A673 (cell line): ENCODE measurements at regions not wholly inside any gene's neighbourhood (a gene's known extent, or its start where the extent isn't known, plus 50 kb on each side); places are given as distances from the start of the nearest gene placed in this dataset.
"Not testable (repeated sequence)": the region's sequence is repeated elsewhere in the genome, so short reads cannot be mapped to it uniquely, and the experiment has no call there.

Experiments
- BruUV-seq: library from RNA; stranded (reverse); fragments of 400-500 nt; replicated peaks from 2 replicates; lab custom pipeline; 2021; lab: Mats Ljungman, UMichigan
- CTCF ChIA-PET: fragments of 300-600 bp; sonication (Branson Sonifier 250); formaldehyde crosslinking; loops from one replicate; lab custom pipeline; 2022; ENCODE audit warnings: antibody characterized with exemption; lab: Charles Lee
- POLR2A ChIA-PET: fragments of 300-600 bp; sonication (Branson Sonifier 250); formaldehyde crosslinking; loops from one replicate; lab custom pipeline; 2022; ENCODE audit warnings: antibody characterized with exemption; ENCODE audit not compliant: low non-redundant PET; lab: Charles Lee
- DNase-seq: peaks from one replicate; pipeline ENCODE4 v3.0.0-alpha.2; 2015; ENCODE audit warnings: low spot score
- H3K27ac ChIP-seq: fragments of 200-600 bp; sonication (generic); 2 replicates; pipeline ENCODE4 v1.5.1; 2016; ENCODE audit warnings: mixed run types, low read depth, mild to moderate bottlenecking, mixed read lengths, antibody characterized with exemption, low read length; ENCODE audit not compliant: poor library complexity, severe bottlenecking
- H3K27me3 ChIP-seq: fragments of 200-600 bp; sonication (generic); replicated peaks from 2 replicates; pipeline ENCODE4 v1.6.1; 2017; ENCODE audit warnings: mixed run types, low read depth, mild to moderate bottlenecking, mixed read lengths, antibody characterized with exemption, low read length; ENCODE audit not compliant: insufficient read depth, poor library complexity
- H3K36me3 ChIP-seq: fragments of 200-600 bp; sonication (generic); 2 replicates; pipeline ENCODE4 v1.6.1; 2016; ENCODE audit warnings: mixed run types, mild to moderate bottlenecking, mixed read lengths, antibody characterized with exemption, low read length; ENCODE audit not compliant: insufficient read depth, poor library complexity, severe bottlenecking
- H3K4me1 ChIP-seq: fragments of 200-600 bp; sonication (generic); 2 replicates; pipeline ENCODE4 v1.6.1; 2017; ENCODE audit warnings: mixed run types, mild to moderate bottlenecking, mixed read lengths, antibody characterized with exemption, low read length; ENCODE audit not compliant: insufficient read depth, poor library complexity, severe bottlenecking
- H3K4me3 ChIP-seq: fragments of 200-600 bp; sonication (generic); 2 replicates; pipeline ENCODE4 v1.5.1; 2016; ENCODE audit warnings: low read depth, mixed run types, mild to moderate bottlenecking, mixed read lengths, low read length; ENCODE audit not compliant: poor library complexity, severe bottlenecking
- H3K9me3 ChIP-seq: fragments of 200-600 bp; sonication (generic); 2 replicates; pipeline ENCODE4 v1.6.1; 2016; ENCODE audit warnings: mixed run types, low read depth, mild to moderate bottlenecking, mixed read lengths, antibody characterized with exemption, low read length; ENCODE audit not compliant: poor library complexity, severe bottlenecking
- CTCF ChIP-seq: fragments of 300-800, 200-600 bp; sonication (generic); conservative IDR thresholded peaks from 2 replicates; pipeline ENCODE4 v1.5.1; 2017; ENCODE audit warnings: low read depth, mild to moderate bottlenecking, antibody characterized with exemption, low read length, moderate library complexity, mixed read lengths
- EZH2 ChIP-seq: fragments of 200-600 bp; sonication (generic); IDR thresholded peaks from 2 replicates; pipeline ENCODE4 v1.6.1; 2017; ENCODE audit warnings: borderline replicate concordance, low read depth, mild to moderate bottlenecking, mixed read lengths, antibody characterized with exemption, low read length; ENCODE audit not compliant: poor library complexity, severe bottlenecking
- intact Hi-C: fragments of 100-400 bp; cut with micrococcal nuclease; formaldehyde crosslinking; loops from one replicate; pipeline ENCODE4 v1.10.0; 2022; ENCODE audit not compliant: unreplicated experiment

- no TSS peak for BruUV-seq
- Histone ChIP-seq H3K27ac (no peak overlapping the region), H3K4me1 (no peaks in the 10 kb centered on the region), H3K4me3 (no peak overlapping the region), H3K27me3 (no peaks in the 10 kb centered on the region), H3K9me3 (no peaks in the 10 kb centered on the region), H3K36me3 (no peaks in the 10 kb centered on the region)
- POLR2A ChIA-PET, result no interaction called here
- CTCF ChIA-PET, result no interaction called here
- no peak for TF ChIP-seq EZH2
- no peak for TF ChIP-seq CTCF
- no peak for DNase-seq
- intact Hi-C loops, result no loop called here
These were observed 71.8 kb upstream of the CTSV start for GRCh38 chr9:97110696-97111095.

DNA sequence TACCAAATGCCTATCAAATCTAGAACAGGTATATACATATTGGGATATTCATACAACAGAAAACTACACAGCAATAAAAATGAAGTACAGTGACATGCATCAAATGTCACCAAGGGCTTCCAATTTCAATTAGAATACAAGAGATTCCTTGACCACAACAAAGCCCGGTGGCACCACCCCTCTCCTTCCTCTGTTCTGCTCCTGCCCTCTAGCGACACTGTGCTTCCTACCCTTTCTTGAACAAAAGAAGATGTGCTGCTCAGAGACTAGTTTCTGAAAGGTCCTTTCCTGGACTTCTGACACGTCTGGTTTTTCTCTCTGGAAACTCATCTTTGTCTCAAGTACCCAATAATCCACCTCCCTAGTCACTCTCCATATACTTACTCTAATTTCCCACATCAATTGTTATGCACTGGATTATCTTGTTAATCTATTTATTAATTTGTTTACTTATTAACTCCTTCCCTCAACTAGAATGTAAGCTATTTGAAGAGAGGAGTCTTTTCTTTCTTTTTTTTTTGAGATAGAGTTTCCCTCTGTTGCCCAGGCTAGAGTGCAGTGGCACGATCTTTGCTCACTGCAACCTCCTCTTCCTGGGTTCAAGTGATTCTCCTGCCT lies 70.4 kb upstream of the CTSV start:
- no peak overlapping the region for H3K4me3 ChIP-seq
- BruUV-seq, result no TSS peak
- no peaks in the 10 kb centered on the region for H3K36me3 ChIP-seq
- H3K9me3 ChIP-seq, result no peaks in the 10 kb centered on the region
- H3K4me1 ChIP-seq, result no peaks in the 10 kb centered on the region
- POLR2A ChIA-PET, result no interaction called here
- TF ChIP-seq CTCF (peak; percentile 72), EZH2 (no peak)
- H3K27me3 ChIP-seq, result no peaks in the 10 kb centered on the region
- H3K27ac ChIP-seq, result no peak overlapping the region
- DNase-seq, result peak; percentile 70
- CTCF ChIA-PET, result interaction anchor here (1.0 kb wide), 1 partner anchor 252 kb away, joined by 7 read pairs; no protein-coding TSS in a partner anchor
- intact Hi-C loops, result loop anchor here (1.0 kb wide), 1 partner anchor 252 kb away; no protein-coding TSS in a partner anchor

DNA sequence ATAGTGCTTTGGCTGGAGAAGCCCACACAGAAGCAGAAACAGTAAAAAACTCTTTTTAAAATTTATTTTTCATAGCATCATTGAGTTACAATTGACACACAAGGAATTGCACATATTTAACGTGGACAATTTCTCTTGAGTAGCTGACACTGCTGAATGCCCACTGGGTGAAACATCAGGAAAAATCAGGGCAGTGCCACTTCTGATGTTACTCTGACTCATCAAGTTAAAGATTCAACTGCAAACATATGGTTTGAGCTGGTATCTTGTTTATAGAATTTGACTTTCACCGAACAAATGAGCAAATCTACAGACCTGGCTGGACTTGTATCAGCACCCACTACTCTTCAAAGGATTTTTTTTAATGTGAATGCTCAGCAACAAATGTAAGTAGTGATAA lies 66.3 kb upstream of the CTSV start:
- H3K4me1 ChIP-seq, DNase-seq, H3K27ac ChIP-seq, H3K27me3 ChIP-seq, CTCF ChIA-PET, POLR2A ChIA-PET, H3K4me3 ChIP-seq, H3K9me3 ChIP-seq, BruUV-seq, intact Hi-C loops, H3K36me3 ChIP-seq: not testable (repeated sequence)

DNA sequence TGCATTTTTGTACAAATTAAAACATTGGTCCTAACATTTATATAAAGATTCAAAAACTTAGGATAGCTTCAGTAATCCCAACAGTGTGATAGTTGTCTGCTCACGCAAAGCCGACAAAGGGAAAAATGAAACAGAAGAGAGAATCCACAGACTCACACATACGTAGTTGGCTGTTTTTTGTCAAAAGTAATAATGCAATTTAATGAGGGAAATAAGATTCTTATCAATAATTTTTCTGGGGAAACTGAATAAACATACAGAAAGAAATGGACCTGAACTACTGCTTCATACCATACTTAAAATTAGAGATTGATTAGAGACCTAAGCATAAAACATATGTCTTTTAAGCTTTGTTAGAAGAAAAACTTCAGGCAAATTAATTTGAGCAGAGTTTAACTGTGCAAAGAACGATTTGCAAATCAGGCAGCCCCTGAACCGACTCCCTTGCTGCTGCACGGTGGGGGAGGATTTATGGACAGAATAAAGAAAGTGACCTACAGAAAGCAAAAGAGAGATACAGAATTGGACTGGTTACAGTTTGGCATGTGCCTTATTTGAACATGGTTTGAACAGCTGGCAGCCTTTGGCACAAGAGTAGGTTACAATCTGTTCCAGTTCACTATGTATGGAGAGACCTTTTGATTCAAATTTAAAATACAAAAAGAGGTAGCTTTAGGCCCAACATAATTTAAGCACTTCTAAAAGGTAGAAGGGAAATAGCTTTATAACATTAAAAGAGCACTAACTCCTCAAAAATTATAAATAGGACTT lies 64.9 kb upstream of the CTSV start:
- CTCF ChIA-PET, intact Hi-C loops, H3K36me3 ChIP-seq, H3K27me3 ChIP-seq, POLR2A ChIA-PET, H3K4me1 ChIP-seq, H3K9me3 ChIP-seq, DNase-seq, H3K27ac ChIP-seq, BruUV-seq, H3K4me3 ChIP-seq: not testable (repeated sequence)

DNA sequence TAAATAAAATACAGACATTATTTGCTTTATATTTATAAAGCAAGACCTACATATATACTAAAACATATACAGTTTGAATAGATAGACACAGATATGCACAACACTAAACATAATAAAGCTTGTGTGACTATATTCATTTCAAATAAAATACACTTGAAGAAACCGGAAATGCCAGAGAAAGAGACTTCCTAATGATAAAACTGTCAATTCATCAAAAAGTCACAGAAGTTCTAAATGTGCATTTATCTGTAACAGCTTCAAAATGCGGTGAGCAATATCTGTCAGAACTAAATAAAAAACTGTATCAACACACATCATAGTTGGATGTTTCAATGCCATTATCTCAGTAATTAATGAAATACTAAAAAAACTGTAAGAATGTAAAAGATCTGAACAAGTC lies 60.6 kb upstream of the CTSV start:
- not testable (repeated sequence) for BruUV-seq

More for the DNA sequence above, 60.6 kb upstream of the CTSV start:
- H3K36me3 ChIP-seq, intact Hi-C loops, H3K27ac ChIP-seq, H3K4me1 ChIP-seq, CTCF ChIA-PET, H3K4me3 ChIP-seq, POLR2A ChIA-PET, H3K9me3 ChIP-seq, H3K27me3 ChIP-seq: not testable (repeated sequence)
- DNase-seq, result peak; percentile 36
